ENCODE measurements at regions not wholly inside any gene's neighbourhood (a gene's known extent, or its start where the extent isn't known, plus 50 kb on each side); places are given as distances from the start of the nearest gene placed in this dataset.

DNA sequence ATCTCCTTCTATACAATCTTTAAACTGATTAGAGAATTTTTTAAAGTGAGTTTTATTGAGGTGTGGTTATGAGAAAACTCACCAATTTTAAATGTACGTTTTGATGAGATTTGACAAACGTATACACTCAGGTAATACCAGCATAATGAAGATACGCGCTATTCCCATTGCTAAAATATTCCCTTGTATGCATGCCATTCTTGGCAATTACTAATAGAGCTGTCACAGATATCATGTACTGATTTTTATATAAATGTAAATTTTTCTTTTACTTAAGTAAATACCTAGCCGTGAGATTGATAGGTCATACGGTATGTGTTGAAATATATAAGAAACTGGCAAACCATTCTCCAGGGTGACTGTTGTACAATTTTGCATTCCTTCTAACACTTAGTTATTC is 384.7 kb downstream of the PTH2R start:
- TF ChIP-seq, protein P1, sequence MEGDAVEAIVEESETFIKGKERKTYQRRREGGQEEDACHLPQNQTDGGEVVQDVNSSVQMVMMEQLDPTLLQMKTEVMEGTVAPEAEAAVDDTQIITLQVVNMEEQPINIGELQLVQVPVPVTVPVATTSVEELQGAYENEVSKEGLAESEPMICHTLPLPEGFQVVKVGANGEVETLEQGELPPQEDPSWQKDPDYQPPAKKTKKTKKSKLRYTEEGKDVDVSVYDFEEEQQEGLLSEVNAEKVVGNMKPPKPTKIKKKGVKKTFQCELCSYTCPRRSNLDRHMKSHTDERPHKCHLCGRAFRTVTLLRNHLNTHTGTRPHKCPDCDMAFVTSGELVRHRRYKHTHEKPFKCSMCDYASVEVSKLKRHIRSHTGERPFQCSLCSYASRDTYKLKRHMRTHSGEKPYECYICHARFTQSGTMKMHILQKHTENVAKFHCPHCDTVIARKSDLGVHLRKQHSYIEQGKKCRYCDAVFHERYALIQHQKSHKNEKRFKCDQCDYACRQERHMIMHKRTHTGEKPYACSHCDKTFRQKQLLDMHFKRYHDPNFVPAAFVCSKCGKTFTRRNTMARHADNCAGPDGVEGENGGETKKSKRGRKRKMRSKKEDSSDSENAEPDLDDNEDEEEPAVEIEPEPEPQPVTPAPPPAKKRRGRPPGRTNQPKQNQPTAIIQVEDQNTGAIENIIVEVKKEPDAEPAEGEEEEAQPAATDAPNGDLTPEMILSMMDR (IDR thresholded peaks at IDR 0.05): no peak
- TF ChIP-seq POLR2AphosphoS5 (IDR thresholded peaks at IDR 0.05; ENCODE audit: low read depth, low read length) (no peak), SIN3A (IDR thresholded peaks at IDR 0.05; ENCODE audit: borderline replicate concordance, insufficient read depth, low read depth, low read length) (no peak), TCF7L2 (IDR thresholded peaks at IDR 0.05; ENCODE audit: low read depth, low read length) (no peak)
- TF ChIP-seq, protein P2, sequence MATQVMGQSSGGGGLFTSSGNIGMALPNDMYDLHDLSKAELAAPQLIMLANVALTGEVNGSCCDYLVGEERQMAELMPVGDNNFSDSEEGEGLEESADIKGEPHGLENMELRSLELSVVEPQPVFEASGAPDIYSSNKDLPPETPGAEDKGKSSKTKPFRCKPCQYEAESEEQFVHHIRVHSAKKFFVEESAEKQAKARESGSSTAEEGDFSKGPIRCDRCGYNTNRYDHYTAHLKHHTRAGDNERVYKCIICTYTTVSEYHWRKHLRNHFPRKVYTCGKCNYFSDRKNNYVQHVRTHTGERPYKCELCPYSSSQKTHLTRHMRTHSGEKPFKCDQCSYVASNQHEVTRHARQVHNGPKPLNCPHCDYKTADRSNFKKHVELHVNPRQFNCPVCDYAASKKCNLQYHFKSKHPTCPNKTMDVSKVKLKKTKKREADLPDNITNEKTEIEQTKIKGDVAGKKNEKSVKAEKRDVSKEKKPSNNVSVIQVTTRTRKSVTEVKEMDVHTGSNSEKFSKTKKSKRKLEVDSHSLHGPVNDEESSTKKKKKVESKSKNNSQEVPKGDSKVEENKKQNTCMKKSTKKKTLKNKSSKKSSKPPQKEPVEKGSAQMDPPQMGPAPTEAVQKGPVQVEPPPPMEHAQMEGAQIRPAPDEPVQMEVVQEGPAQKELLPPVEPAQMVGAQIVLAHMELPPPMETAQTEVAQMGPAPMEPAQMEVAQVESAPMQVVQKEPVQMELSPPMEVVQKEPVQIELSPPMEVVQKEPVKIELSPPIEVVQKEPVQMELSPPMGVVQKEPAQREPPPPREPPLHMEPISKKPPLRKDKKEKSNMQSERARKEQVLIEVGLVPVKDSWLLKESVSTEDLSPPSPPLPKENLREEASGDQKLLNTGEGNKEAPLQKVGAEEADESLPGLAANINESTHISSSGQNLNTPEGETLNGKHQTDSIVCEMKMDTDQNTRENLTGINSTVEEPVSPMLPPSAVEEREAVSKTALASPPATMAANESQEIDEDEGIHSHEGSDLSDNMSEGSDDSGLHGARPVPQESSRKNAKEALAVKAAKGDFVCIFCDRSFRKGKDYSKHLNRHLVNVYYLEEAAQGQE (IDR thresholded peaks at IDR 0.05; ENCODE audit: insufficient read depth in 1 of 2, low read depth in 2 of 2, low read length in 1 of 2): no peak
- CTCF ChIA-PET: no interaction called here
- intact Hi-C loops (cut with micrococcal nuclease; ENCODE audit: unreplicated experiment): no loop called here

DNA sequence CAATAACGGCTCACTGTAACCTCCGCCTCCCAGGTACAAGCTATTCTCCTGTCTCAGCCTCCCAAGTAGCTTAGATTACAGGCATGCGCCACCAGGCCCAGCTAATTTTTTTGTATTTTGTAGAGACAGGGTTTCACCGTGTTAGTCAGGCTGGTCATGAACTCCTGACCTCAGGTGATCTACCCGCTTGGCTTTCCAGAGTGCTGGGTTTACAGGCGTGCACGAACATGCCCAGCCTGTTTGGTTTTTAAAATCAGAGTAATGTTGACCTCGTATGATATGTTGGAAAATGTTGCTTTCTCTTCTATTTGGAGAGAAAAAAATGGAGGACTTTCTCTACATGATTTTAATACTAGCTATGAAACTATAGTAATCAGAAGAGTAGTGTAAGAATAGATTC is 386.2 kb downstream of the PTH2R start:
- no peaks in the 10 kb centered on the region for H3K4me1 ChIP-seq (ENCODE audit: control insufficient read depth, insufficient read depth, low read length)
- DNase-seq (ENCODE audit: low read depth, low spot score): no peak
- intact Hi-C loops (cut with micrococcal nuclease; ENCODE audit: unreplicated experiment) (no loop called here), in situ Hi-C loops (cut with HindIII; ENCODE audit: low pct_unique_long_range_greater_than_20kb, low sequenced_read_pairs) (no loop called here)
- ChIA-PET POLR2A (no interaction called here), CTCF (no interaction called here)
- no peaks in the 10 kb centered on the region for H3K9me3 ChIP-seq (ENCODE audit: control insufficient read depth, insufficient read depth, low read depth, low read length)
- BruUV-seq (replicated peaks): no TSS peak
- TF ChIP-seq SIN3A (IDR thresholded peaks at IDR 0.05; ENCODE audit: borderline replicate concordance, insufficient read depth, low read depth, low read length): no peak
- TF ChIP-seq POLR2AphosphoS5 (IDR thresholded peaks at IDR 0.05; ENCODE audit: low read depth, low read length): no peak
- TF ChIP-seq, protein P2 (IDR thresholded peaks at IDR 0.05; ENCODE audit: insufficient read depth in 1 of 2, low read depth in 2 of 2, low read length in 1 of 2): no peak
- TF ChIP-seq TCF7L2 (IDR thresholded peaks at IDR 0.05; ENCODE audit: low read depth, low read length): no peak
- TF ChIP-seq, protein P1 (IDR thresholded peaks at IDR 0.05): no peak
- H3K27ac ChIP-seq (ENCODE audit: low read length): no peak overlapping the region
- no peaks in the 10 kb centered on the region for H3K36me3 ChIP-seq (ENCODE audit: control insufficient read depth, insufficient read depth, low read length)
- no peaks in the 10 kb centered on the region for H3K27me3 ChIP-seq (ENCODE audit: control insufficient read depth, insufficient read depth, low read length)
- ATAC-seq: no peak
- no peak overlapping the region for H3K4me3 ChIP-seq (ENCODE audit: low read depth in 2 of 2, low read length in 2 of 2)

More for the DNA sequence above, 384.7 kb downstream of the PTH2R start:
- in situ Hi-C loops (cut with HindIII; ENCODE audit: low pct_unique_long_range_greater_than_20kb, low sequenced_read_pairs): no loop called here
- no TSS peak for BruUV-seq (replicated peaks)
- no peaks in the 10 kb centered on the region for H3K4me1 ChIP-seq (ENCODE audit: control insufficient read depth, insufficient read depth, low read length)
- no peak overlapping the region for H3K4me3 ChIP-seq (ENCODE audit: low read depth in 2 of 2, low read length in 2 of 2)
- H3K27me3 ChIP-seq (ENCODE audit: control insufficient read depth, insufficient read depth, low read length): no peaks in the 10 kb centered on the region
- no peak overlapping the region for H3K27ac ChIP-seq (ENCODE audit: low read length)
- POLR2A ChIA-PET: no interaction called here
- ATAC-seq (no peak), DNase-seq (ENCODE audit: low read depth, low spot score) (no peak)
- no peaks in the 10 kb centered on the region for H3K36me3 ChIP-seq (ENCODE audit: control insufficient read depth, insufficient read depth, low read length)
- no peaks in the 10 kb centered on the region for H3K9me3 ChIP-seq (ENCODE audit: control insufficient read depth, insufficient read depth, low read depth, low read length)
